NB4 (cell line): ENCODE measurements at regions not wholly inside any gene's neighbourhood (a gene's known extent, or its start where the extent isn't known, plus 50 kb on each side); places are given as distances from the start of the nearest gene placed in this dataset.
"Not testable (repeated sequence)": the region's sequence is repeated elsewhere in the genome, so short reads cannot be mapped to it uniquely, and the experiment has no call there.

ENCODE experiments used
- MAX ChIP-seq: IDR thresholded peaks from 2 replicates; pipeline ENCODE4 v1.6.1; 2011; ENCODE audit warnings: low read depth, low read length
- MYC ChIP-seq: IDR thresholded peaks from 2 replicates; pipeline ENCODE4 v1.6.1; 2011; ENCODE audit warnings: low read depth, low read length
- POLR2A ChIP-seq: IDR thresholded peaks from 2 replicates; pipeline ENCODE4 v1.6.1; 2011; ENCODE audit warnings: mild to moderate bottlenecking; ENCODE audit not compliant: insufficient read length; ENCODE audit errors: extremely low read depth
- TF ChIP-seq, protein P1 (sequence below): IDR thresholded peaks from one replicate; pipeline ENCODE4 v1.5.1; 2012; ENCODE audit warnings: low read depth, low read length

- TF ChIP-seq, protein P1, sequence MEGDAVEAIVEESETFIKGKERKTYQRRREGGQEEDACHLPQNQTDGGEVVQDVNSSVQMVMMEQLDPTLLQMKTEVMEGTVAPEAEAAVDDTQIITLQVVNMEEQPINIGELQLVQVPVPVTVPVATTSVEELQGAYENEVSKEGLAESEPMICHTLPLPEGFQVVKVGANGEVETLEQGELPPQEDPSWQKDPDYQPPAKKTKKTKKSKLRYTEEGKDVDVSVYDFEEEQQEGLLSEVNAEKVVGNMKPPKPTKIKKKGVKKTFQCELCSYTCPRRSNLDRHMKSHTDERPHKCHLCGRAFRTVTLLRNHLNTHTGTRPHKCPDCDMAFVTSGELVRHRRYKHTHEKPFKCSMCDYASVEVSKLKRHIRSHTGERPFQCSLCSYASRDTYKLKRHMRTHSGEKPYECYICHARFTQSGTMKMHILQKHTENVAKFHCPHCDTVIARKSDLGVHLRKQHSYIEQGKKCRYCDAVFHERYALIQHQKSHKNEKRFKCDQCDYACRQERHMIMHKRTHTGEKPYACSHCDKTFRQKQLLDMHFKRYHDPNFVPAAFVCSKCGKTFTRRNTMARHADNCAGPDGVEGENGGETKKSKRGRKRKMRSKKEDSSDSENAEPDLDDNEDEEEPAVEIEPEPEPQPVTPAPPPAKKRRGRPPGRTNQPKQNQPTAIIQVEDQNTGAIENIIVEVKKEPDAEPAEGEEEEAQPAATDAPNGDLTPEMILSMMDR: not testable (repeated sequence)
- not testable (repeated sequence) for TF ChIP-seq POLR2A, MAX, MYC
Observed at GRCh38 chr11:101694869-101695268, 111.1 kb upstream of the TRPC6 start.
